ENCODE measurements at regions not wholly inside any gene's neighbourhood (a gene's known extent, or its start where the extent isn't known, plus 50 kb on each side); places are given as distances from the start of the nearest gene placed in this dataset.
"Not testable (repeated sequence)": the region's sequence is repeated elsewhere in the genome, so short reads cannot be mapped to it uniquely, and the experiment has no call there.

DNA sequence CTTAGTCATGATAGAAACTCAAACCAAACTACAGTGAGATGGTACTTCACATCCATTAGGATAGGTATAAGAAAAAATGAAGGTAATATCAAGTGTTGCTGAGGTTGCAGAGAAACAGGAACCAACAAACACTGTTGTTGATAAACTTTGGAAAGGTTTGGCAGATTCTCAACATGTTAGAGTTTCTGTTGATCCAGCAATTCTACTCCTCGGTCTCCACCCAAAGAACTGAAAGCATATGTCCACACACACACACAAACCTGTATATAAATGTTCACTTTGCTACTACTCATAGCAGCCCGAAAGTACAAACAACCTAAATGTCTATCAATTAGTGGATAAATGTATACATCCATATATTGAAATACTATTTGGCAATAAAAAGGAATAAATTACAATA, 128.3 kb upstream of the CARMIL1 start:
- DNase-seq (ENCODE audit: extremely low read depth in 1 of 2, low read depth in 1 of 2): no peak

DNA sequence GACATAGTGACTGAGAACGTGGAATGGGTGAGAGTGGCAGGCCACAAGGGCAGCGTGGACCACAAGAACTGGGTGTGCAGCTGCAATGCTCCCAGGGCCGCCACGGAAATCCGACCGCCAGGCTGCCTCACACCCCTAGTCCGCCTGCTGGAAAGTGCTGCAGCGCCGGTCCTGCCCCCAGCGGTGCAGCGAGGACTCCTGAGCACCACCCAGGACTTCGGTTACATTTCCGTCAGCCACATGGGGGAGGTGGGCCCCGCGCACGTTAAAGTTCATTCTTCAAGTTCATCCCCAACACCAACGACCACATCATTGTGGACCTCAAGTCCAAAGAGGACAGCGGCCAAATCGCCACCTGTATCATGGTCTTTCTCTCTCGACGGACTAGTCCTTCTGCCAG, 126.1 kb upstream of the CARMIL1 start:
- no peak for DNase-seq (ENCODE audit: extremely low read depth in 1 of 2, low read depth in 1 of 2)

DNA sequence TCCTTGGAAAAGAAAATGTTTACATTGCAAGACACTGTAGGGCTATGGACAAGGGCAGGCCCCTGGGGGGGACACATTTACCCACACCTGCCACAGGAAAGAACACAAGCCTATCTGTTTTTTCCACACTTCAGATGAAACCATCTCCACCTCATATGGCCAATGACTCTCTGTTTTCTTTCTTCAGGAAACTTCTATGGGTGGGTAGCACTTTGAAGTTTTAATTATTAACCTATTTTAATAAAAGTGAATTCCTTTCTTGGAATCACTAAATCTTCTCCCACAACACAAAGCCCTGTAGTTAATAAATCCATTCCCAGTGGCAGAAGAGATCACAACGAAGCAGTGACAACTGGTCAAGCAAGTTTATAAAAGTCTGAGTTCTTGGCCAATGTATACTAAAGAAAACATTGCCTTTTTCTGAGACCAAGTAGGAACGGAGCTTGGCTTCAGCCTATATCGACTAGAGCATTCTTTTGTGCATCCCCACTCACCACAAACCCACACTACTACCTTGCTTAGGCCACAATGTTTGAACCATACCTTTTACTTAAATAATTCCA, 125.1 kb upstream of the CARMIL1 start:
- no peak for DNase-seq (ENCODE audit: extremely low read depth in 1 of 2, low read depth in 1 of 2)

DNA sequence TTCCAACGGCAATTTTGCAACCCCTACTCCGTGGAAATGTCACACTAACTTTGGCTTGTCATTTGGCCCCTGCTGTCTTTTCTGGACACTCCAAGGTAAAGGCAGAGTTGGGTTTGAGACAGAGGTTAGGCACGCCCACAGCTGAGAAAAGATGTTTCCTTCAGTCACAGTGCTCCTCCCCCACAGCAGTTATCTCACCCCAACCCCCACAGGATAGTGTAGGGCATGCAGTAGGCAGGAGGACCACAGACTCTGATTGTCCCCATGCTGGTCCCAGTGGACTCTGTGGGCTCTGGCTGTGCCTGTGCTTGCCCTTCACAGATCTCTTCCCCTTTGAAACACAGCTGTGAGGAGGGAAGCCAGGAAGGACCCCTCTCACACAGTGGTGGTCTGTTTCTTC, 124.0 kb upstream of the CARMIL1 start:
- no peak for DNase-seq (ENCODE audit: extremely low read depth in 1 of 2, low read depth in 1 of 2)

GRCh38 chr6:25156123-25156522, 123.1 kb upstream of the CARMIL1 start:
- DNase-seq (ENCODE audit: extremely low read depth in 1 of 2, low read depth in 1 of 2): no peak

GRCh38 chr6:25157183-25157582, 122.0 kb upstream of the CARMIL1 start:
- no peak for DNase-seq (ENCODE audit: extremely low read depth in 1 of 2, low read depth in 1 of 2)

DNA sequence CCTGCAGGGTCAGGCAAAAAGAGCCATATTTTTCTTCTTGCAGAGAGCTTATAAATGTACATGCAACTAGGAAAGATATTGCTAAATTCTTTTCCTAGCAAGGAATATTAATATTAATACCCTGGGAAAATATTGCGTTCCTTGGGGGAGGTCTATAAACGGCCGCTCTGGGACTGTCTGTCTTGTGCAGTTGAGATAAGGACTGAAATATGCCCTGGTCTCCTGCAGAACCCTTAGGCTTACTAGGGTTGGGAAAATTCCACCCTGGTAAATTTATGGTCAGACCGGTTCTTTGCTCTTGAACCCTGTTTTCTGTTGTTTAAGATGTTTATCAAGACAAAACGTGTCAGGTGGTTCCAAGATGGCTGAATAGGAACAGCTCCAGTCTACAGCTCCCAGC, 121.3 kb upstream of the CARMIL1 start:
- DNase-seq (ENCODE audit: extremely low read depth in 1 of 2, low read depth in 1 of 2): no peak

- DNase-seq (ENCODE audit: extremely low read depth in 1 of 2, low read depth in 1 of 2): not testable (repeated sequence)
Observed at GRCh38 chr6:25160134-25160533, 119.0 kb upstream of the CARMIL1 start.

- DNase-seq (ENCODE audit: extremely low read depth in 1 of 2, low read depth in 1 of 2): no peak
Observed at GRCh38 chr6:25165177-25165576, 114.0 kb upstream of the CARMIL1 start.

- DNase-seq (ENCODE audit: extremely low read depth in 1 of 2, low read depth in 1 of 2): no peak
Observed at GRCh38 chr6:25165800-25166199, 113.4 kb upstream of the CARMIL1 start.

DNA sequence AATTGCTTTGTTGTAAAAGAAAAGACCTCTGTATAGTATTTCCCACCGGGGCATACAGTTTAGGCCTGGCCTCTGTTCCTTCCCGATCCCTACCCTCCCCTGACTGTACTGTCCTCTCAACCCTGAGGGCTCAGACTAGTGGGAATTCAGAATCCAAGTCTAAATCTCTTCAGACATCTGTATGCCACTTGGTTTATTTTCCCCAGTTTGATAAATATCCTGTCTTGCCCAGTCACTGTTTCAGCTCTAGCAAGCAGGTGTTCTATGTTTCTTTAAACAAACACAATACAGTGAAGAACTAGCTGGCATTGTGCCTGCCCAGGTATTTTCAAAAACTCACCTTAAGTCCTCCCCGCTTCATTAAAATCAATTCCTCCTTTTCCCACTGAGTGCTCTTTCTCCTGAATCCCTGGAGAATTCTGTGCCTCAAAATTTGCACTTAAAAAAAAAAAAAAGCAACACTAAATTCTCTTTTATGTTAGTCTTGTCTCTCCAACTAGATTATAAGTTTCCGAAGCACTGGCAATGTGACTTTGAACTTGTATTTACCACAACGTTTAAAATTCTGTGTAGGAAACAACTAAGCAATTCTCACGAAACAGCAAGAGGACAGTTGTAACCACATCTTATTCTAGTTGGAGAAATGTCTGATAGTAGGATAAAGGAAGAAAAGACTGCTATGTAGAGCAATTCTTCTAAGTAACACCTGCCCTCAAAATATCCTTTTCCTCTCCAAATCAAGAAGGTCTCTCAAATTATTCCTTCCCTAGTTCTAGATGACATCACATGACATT, 112.0 kb upstream of the CARMIL1 start:
- no peak for DNase-seq (ENCODE audit: extremely low read depth in 1 of 2, low read depth in 1 of 2)

DNA sequence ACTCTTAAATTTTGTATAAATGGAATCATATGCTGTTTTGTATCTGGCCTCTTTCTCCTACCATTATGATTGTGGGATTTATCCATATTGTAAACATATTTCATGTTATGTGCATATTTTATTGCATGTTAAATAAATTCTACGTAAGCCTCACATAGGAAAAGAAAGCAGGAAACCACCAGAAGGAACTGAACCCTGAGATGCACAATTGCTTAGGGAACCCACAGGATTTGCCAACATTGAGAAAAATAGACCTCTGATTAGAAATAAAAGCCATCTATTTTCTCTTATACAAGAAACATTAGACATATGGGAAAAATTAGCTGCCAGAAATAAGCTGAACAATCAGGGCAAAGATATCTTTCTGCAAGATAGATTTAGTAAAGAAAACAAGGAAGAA, 111.2 kb upstream of the CARMIL1 start:
- DNase-seq (ENCODE audit: extremely low read depth in 1 of 2, low read depth in 1 of 2): no peak

- no peak for DNase-seq (ENCODE audit: extremely low read depth in 1 of 2, low read depth in 1 of 2)
Observed at GRCh38 chr6:25168637-25169036, 110.5 kb upstream of the CARMIL1 start.

DNA sequence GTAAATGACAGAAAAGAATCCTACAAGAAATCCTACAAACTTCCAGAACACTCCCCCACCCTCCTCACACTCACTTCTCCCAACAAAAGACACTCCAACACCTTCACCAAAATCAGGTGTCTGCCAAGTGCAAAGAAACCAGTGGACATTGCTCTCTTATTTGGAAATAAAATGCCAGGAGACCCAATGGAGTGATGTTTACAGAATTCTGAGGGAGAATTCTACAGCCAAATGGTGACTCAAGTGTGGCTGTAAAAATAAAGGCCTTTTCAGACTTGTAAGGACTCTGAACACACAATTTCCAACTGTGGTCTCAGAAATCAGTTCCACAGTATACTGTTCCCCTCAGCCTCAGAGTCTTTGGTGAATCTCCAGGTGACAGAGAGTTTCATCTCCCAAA, 109.6 kb upstream of the CARMIL1 start:
- DNase-seq (ENCODE audit: extremely low read depth in 1 of 2, low read depth in 1 of 2): no peak

DNA sequence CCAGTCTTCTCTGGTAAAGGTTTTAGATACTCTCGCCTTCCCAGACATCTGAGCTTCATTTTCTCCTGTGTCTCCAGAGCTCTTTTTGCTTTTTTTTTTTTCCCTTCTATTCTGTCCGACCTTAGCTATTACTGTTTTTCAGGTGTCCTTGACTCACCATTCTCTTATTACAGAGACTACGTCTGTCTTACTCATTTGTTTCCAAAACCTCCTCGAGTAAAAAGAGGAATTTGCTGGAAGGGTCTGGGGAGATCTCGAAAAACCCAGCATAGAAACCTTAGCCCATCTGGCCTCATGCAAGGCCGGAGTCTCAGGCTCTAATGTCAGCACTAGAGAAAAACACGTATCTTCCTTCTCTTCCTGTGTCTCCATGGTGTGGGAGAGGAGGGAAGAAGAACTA, 109.2 kb upstream of the CARMIL1 start:
- no peak for DNase-seq (ENCODE audit: extremely low read depth in 1 of 2, low read depth in 1 of 2)

GRCh38 chr6:25170640-25171039, 108.5 kb upstream of the CARMIL1 start:
- no peak for DNase-seq (ENCODE audit: extremely low read depth in 1 of 2, low read depth in 1 of 2)

GRCh38 chr6:25171301-25171700, 107.9 kb upstream of the CARMIL1 start:
- no peak for DNase-seq (ENCODE audit: extremely low read depth in 1 of 2, low read depth in 1 of 2)

DNA sequence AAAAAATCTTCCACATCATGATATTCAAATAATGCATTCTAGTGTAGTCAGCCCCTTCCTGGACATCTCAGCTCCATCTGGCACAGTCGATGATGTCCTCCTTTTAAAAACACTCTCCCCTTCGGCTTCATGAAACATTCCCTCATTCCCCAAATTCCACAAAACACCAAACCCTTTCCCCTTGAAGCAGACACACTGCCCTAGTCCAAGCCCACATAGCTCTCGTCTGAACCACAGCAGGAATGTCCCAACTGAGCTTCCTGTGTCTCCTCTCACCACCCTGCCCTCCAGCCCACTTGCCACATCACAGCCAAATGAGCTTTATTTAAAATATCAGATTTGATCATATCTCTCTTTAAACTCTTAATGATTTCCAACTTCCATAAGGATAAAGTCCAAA, 106.4 kb upstream of the CARMIL1 start:
- no peak for DNase-seq (ENCODE audit: extremely low read depth in 1 of 2, low read depth in 1 of 2)

DNA sequence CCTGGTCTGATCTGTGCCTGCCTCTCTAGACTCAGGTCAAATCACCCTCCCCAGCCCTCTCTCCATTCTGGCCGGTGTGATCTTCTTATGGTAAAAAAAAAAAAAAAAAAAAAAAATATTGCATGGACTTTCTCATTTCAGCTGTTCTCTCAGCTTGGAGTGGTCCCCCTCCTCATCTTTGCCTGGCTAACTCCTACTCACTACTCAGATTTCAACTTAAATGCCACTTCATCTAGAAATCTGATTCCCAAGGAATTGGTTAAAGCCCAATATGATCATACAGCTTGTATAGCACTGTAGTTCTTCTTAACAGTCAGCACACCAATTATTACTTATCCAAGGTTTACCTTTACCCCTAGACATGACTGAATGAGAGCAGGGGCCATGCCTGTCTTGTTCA, 105.9 kb upstream of the CARMIL1 start:
- no peak for DNase-seq (ENCODE audit: extremely low read depth in 1 of 2, low read depth in 1 of 2)

GRCh38 chr6:25173951-25174474, 105.2 kb upstream of the CARMIL1 start:
- DNase-seq (ENCODE audit: extremely low read depth in 1 of 2, low read depth in 1 of 2): no peak

DNA sequence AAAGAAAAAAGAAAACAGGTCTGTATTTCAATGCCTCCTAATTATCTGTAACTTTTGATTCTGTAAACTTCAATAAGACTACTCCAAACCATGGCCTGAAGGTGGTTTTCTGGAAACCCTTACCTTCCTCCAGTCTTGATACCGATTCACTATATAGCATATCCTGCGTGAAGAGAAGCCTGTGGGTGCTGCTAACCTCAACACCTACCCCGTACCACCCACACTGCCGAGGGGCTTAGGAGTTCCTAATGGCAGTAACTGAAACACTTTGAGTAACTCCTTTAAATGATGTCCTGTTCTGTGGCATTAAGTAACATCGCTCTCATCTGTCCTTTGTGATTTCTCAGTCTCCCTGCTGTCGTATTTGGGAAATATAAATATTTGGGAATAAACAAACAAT, 104.5 kb upstream of the CARMIL1 start:
- no peak for DNase-seq (ENCODE audit: extremely low read depth in 1 of 2, low read depth in 1 of 2)

GRCh38 chr6:25175196-25175595, 104.0 kb upstream of the CARMIL1 start:
- DNase-seq (ENCODE audit: extremely low read depth in 1 of 2, low read depth in 1 of 2): no peak

DNA sequence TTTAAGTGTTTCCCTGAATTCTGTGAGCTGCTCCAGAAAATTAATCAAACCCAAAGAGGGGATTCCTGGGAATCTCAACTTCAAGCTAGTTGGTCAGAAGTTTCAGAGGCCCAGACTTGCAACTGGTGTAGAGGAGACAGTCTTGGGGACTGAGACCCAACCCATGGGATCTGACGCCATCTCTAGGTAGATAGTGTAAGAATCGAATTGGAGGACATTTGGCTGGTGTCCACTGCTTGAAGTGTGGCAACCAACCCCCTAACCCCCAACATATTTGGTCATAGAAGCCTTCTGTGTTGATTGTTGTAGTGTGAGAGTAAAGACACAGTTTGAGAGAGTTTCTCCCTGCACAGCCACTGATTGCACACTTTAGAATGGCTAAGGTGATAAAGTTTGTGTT, 103.5 kb upstream of the CARMIL1 start:
- no peak for DNase-seq (ENCODE audit: extremely low read depth in 1 of 2, low read depth in 1 of 2)
